Cardiac septum (tissue), 1 donor: ENCODE measurements at regions not wholly inside any gene's neighbourhood (a gene's known extent, or its start where the extent isn't known, plus 50 kb on each side); places are given as distances from the start of the nearest gene placed in this dataset.

Experiments
- DNase-seq: peaks from one replicate; pipeline ENCODE4 v3.0.0-alpha.2; 2020; ENCODE audit warnings: low spot score
- intact Hi-C: fragments of 100-400 bp; cut with DNase I; formaldehyde crosslinking; loops from one replicate; pipeline ENCODE4 v1.14.0; 2022
- donor health status: DM: no; HTN: no; CAD: no.

DNA sequence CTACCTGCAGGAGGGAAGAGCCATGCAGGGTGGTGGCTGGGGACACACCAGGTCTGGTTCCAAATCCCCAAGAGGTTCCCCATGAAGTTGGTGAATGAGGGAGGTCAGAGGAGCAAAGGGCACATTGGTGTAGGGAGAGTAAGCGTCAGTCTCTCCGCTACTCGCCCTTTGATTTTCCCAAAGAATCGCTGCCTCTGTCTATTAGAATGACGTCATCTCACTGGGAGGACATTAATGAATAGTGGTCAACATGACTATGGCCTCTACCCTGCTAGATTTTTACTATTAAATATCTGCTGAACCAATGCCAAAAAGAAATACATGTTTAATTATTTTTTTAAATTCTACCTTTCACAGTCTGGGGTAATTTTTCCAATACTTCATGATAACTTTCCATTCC, 109.6 kb upstream of the SNTG2 start:
- DNase-seq = no peak
- intact Hi-C loops = no loop called here

DNA sequence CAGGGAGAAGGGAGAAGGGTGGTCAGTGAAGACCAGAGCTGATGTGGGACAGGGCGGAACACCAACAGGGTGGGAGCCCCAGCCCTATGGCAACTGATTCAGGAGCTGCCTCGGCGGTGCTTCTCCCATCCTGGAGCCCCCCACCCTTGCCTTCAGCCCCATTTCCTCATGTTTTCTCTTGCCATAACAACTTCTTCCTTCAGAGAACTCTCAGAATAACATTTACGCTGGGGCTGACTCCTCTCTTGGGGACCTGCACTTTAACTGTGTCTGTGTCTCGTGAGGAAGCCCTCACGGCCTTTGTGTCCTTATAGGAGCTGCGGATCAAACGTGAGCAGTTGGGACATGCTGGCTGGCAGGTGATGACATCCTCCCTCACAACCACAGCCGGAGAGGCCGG, 116.4 kb upstream of the SNTG2 start:
- intact Hi-C loops = no loop called here
- no peak for DNase-seq

- intact Hi-C loops = no loop called here
These were observed 117.5 kb upstream of the SNTG2 start for GRCh38 chr2:833180-833579.

GRCh38 chr2:832635-833034, 118.0 kb upstream of the SNTG2 start:
- intact Hi-C loops = no loop called here
- no peak for DNase-seq

More at GRCh38 chr2:833180-833579, 117.5 kb upstream of the SNTG2 start:
- no peak for DNase-seq

- DNase-seq = no peak
- intact Hi-C loops = no loop called here
These were observed 119.0 kb upstream of the SNTG2 start for GRCh38 chr2:831622-832021.

DNA sequence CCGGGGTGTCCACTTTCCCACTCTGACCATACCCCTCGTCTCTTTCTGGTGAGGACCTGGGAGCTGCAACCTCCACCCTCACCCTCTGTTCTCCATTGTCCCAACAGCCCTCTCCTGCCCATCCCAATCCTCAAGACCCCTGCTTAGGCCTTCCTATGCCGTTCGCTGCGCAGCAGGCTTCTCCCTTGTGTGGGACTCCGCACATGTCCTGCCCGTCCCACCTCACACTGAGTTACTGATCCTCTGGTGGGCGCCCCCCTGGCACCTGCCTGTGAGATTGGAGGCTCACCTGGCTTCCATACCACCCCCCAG, 119.5 kb upstream of the SNTG2 start:
- DNase-seq = no peak
- intact Hi-C loops = no loop called here

DNA sequence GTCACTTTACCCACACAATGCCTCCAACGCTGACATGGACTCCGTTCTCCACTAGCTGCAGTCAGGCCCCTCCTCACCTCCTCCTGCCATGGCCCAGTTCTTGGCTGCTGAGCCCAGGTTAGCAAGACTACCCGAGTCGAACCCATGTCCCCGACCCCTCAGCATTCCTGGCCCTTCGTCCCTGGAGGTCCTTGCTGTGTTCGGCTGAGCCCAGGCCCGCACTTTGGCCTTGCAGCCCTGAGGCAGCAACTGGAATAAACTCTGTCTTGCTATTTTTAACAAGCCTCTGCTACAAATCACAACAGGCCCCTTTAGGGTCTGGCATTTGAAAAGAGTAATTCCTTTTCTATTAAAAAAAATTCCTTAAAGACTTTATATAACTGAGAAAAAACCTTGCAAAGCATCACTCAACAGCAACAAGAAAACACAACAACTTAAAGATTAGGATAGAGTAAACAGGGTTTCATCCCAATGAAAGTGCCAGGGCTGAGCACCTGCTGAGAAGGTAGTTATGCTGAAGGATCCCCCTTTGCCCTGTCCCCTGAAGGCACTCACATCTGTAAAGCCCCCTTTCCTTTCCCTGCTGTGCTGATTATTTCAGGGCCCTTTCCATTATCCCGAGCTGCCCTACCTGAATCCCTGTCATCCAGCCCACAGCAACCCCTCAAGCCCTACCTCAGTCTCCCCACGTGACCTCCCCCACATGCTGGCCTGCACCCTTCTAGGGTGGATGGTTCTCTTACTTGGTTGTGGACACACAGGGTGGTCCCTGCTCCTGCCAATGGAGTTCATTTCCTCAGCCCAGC, 120.0 kb upstream of the SNTG2 start:
- intact Hi-C loops = no loop called here
- no peak for DNase-seq

DNA sequence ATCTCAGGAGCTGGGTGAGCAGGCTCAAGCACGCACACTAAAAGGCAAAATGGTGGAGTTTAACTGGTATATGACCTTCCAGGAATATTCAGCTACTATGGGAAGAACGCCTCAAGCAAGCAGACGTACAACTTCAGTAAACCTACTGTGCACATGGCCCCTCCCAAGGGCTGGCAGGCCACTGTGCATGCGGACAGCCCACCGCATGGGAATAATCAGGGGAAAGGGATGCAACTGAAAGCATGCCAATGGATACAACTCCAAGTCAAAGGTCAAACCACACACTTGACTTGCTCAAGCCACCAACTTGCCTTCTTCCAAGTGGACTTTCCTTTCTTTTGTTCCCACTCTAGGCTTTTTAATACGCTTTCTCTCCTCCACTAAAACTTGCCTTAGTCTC, 121.6 kb upstream of the SNTG2 start:
- intact Hi-C loops = no loop called here
- DNase-seq = no peak

DNA sequence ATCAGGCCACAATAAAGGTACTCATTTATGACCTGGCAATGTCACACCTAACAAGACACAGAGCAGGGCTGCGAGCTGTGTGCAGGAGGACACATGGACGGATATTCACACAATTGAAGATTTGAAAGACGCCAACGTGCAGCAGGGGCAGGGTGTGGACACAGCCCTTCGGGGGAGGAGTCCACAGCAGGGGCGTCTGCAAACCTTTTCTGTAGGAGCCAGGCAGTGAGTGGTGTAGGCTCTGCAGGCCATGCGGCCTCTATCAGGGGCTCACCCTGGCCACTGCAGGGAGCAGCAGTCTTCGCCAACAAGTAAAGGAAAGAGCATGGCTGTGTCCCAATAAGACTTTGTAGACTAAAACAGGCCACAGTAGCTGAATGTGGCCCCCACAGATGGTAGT, 125.7 kb upstream of the SNTG2 start:
- intact Hi-C loops = no loop called here
- DNase-seq = no peak

GRCh38 chr2:824524-824923, 126.1 kb upstream of the SNTG2 start:
- intact Hi-C loops = no loop called here
- no peak for DNase-seq

- intact Hi-C loops = no loop called here
- DNase-seq = no peak
These were observed 129.1 kb upstream of the SNTG2 start for GRCh38 chr2:821546-821945.

GRCh38 chr2:819601-820000, 131.0 kb upstream of the SNTG2 start:
- intact Hi-C loops = no loop called here
- no peak for DNase-seq

DNA sequence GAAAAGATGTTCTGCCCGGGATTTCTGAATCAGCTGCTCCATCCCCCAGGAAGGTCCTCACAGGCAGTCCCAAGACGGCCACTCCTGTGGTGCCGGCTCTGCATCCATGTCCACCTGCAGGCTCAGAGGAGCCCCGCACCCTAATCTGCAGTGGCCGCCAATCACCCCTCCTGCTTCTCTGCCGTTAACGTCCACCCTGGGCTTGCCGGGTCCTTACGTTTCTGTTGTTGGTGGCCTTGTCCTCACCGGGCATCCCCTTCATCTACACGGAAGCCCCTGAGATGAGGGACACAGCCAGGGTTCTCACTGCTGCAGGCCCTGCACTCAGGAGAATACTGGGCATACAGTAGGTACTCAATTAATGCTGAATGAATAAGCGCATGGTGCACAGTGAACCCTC, 131.5 kb upstream of the SNTG2 start:
- intact Hi-C loops = no loop called here
- no peak for DNase-seq

GRCh38 chr2:817336-818015, 133.2 kb upstream of the SNTG2 start:
- intact Hi-C loops = no loop called here
- DNase-seq = no peak

- intact Hi-C loops = no loop called here
- no peak for DNase-seq
These were observed 134.4 kb upstream of the SNTG2 start for GRCh38 chr2:816278-816677.

GRCh38 chr2:810397-810796, 133.2 kb upstream of the TMEM18 start:
- no peak for DNase-seq
- intact Hi-C loops = no loop called here

DNA sequence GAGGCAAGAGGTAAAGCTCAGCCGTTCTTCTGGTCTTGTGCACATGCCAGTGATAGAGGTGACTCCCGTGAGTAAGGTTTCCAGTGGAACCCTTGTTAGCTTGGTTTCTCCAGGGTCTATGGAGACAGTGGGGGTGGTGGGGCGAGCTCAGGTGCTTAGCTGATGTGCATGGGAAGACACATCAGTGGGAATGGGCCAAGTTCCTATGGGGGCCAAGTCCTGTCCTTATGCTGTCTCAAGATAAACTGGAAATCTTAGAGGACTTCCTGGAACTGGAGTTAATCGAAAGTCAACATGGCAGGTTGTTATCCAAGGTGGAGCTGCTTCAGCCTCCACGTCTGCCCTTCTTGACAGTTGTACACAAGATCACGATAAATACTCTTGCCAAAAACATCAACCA, 130.1 kb upstream of the TMEM18 start:
- no peak for DNase-seq
- intact Hi-C loops = no loop called here

DNA sequence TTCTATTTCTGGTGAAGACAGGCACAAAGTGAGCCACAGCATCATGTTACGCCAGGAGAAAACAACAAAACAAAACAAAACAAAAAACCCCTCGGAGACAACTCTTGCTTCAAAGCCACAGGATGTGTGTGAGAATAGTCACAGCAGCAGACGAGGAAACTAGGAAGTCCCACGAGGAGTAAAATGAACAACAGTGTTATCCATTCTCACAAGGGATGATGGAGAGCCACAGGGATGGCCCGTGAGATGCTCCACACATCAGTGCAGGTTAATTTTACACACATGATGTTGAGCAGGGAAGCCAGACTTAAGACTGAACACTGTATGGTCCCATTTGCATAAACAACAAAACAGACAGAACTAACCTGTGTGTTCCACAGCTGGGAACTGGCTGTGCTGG, 128.5 kb upstream of the TMEM18 start:
- no peak for DNase-seq
- intact Hi-C loops = no loop called here

GRCh38 chr2:797993-798392, 120.8 kb upstream of the TMEM18 start:
- DNase-seq = no peak
- intact Hi-C loops = no loop called here

- no peak for DNase-seq
- intact Hi-C loops = no loop called here
These were observed 120.3 kb upstream of the TMEM18 start for GRCh38 chr2:797556-797955.

GRCh38 chr2:796141-796985, 119.2 kb upstream of the TMEM18 start:
- intact Hi-C loops = no loop called here
- peak; percentile 44 for DNase-seq
